NB4 (cell line): ENCODE measurements at regions not wholly inside any gene's neighbourhood (a gene's known extent, or its start where the extent isn't known, plus 50 kb on each side); places are given as distances from the start of the nearest gene placed in this dataset.

ENCODE experiments used
- CTCF ChIP-seq: IDR thresholded peaks from one replicate; pipeline ENCODE4 v1.5.1; 2012; ENCODE audit warnings: low read depth, low read length
- POLR2A ChIP-seq: IDR thresholded peaks from 2 replicates; pipeline ENCODE4 v1.6.1; 2011; ENCODE audit warnings: mild to moderate bottlenecking; ENCODE audit not compliant: insufficient read length; ENCODE audit errors: extremely low read depth

GRCh38 chr4:26268246-26268645, 52.6 kb upstream of the RBPJ start:
- no peak for TF ChIP-seq CTCF
- no peak for TF ChIP-seq POLR2A
